ENCODE measurements at regions not wholly inside any gene's neighbourhood (a gene's known extent, or its start where the extent isn't known, plus 50 kb on each side); places are given as distances from the start of the nearest gene placed in this dataset.

DNA sequence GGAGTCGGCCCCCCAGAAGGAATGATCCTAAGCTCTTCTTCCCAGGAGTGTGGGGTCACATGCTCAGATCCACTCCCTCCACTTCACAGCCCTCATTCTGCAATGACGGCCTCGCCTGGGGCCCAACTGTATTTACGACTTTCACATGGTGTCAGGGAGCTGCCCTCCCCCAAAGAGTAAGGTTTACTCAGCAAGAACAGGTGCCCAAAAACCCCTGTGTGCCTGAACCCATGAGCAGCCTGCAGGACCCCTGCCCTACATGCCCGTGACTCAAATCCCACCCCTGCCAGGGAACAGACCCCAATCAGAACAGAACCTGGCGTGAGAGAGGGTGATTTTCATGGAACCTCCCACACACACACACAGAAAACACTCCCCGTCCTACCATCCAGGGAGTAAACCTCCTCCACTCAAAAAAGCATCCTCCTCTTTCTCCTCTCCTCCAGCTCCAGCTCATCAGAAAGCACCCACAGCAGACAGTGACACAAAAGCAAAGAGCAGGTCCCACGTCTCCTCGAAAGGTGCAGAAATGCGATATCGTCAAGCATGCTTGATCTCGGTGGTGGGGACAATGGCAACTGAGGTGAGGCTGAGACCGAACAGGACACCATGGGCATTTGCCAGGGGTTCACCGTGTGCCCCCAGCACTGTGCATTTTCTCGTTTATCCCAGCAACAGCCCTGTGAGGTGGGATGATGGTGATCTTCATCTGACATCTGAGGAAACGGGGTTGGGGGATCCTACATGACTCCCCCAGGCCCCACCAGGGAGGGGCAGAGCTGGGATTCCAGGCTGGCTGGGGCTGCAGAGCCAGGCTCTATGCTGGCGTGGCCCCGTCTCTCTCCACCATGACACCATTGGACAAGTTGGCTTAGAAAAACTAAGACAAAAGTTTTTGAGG, 397.9 kb downstream of the NPHP4 start:
- TF ChIP-seq POLR2AphosphoS5 (IDR thresholded peaks at IDR 0.05; ENCODE audit: low read depth, low read length) (no peak), FOXP2 (optimal IDR thresholded peaks at IDR 0.05; ENCODE audit: borderline replicate concordance, extremely low read depth, extremely low read length, insufficient read depth) (no peak), TAF1 (IDR thresholded peaks at IDR 0.05; ENCODE audit: borderline replicate concordance, insufficient read depth, low read length) (no peak)
- TF ChIP-seq, protein P1, sequence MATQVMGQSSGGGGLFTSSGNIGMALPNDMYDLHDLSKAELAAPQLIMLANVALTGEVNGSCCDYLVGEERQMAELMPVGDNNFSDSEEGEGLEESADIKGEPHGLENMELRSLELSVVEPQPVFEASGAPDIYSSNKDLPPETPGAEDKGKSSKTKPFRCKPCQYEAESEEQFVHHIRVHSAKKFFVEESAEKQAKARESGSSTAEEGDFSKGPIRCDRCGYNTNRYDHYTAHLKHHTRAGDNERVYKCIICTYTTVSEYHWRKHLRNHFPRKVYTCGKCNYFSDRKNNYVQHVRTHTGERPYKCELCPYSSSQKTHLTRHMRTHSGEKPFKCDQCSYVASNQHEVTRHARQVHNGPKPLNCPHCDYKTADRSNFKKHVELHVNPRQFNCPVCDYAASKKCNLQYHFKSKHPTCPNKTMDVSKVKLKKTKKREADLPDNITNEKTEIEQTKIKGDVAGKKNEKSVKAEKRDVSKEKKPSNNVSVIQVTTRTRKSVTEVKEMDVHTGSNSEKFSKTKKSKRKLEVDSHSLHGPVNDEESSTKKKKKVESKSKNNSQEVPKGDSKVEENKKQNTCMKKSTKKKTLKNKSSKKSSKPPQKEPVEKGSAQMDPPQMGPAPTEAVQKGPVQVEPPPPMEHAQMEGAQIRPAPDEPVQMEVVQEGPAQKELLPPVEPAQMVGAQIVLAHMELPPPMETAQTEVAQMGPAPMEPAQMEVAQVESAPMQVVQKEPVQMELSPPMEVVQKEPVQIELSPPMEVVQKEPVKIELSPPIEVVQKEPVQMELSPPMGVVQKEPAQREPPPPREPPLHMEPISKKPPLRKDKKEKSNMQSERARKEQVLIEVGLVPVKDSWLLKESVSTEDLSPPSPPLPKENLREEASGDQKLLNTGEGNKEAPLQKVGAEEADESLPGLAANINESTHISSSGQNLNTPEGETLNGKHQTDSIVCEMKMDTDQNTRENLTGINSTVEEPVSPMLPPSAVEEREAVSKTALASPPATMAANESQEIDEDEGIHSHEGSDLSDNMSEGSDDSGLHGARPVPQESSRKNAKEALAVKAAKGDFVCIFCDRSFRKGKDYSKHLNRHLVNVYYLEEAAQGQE (IDR thresholded peaks at IDR 0.05; ENCODE audit: insufficient read depth in 1 of 2, low read depth in 2 of 2, low read length in 2 of 2): no peak

Data from PFSK-1 (cell line).